Adipocyte (in vitro differentiated cells): ENCODE measurements at regions not wholly inside any gene's neighbourhood (a gene's known extent, or its start where the extent isn't known, plus 50 kb on each side); places are given as distances from the start of the nearest gene placed in this dataset.

Experiments
- DNase-seq: peaks from one replicate; pipeline ENCODE4 v3.0.0-alpha.2; 2015; ENCODE audit warnings: low read depth
- H3K27me3 ChIP-seq: replicated peaks from 2 replicates; pipeline ENCODE4 v1.7.0; 2013; ENCODE audit warnings: mild to moderate bottlenecking, low read length, moderate library complexity; ENCODE audit not compliant: control insufficient read depth, insufficient read depth
- H3K36me3 ChIP-seq: 2 replicates; pipeline ENCODE4 v1.7.0; 2013; ENCODE audit warnings: low read length, mild to moderate bottlenecking, moderate library complexity; ENCODE audit not compliant: control insufficient read depth, insufficient read depth, severe bottlenecking
- H3K4me1 ChIP-seq: 2 replicates; pipeline ENCODE4 v1.7.0; 2013; ENCODE audit warnings: mild to moderate bottlenecking, low read length, moderate library complexity; ENCODE audit not compliant: control insufficient read depth, insufficient read depth
- H3K4me3 ChIP-seq: 2 replicates; pipeline ENCODE4 v1.7.0; 2013; ENCODE audit warnings: mild to moderate bottlenecking, low read length, moderate library complexity
- H3K9ac ChIP-seq: 2 replicates; pipeline ENCODE4 v1.7.0; 2013; ENCODE audit warnings: mild to moderate bottlenecking, low read length, moderate library complexity
- H3K9me3 ChIP-seq: 2 replicates; pipeline ENCODE4 v1.7.0; 2013; ENCODE audit warnings: mild to moderate bottlenecking, low read length, moderate library complexity; ENCODE audit not compliant: control insufficient read depth

DNA sequence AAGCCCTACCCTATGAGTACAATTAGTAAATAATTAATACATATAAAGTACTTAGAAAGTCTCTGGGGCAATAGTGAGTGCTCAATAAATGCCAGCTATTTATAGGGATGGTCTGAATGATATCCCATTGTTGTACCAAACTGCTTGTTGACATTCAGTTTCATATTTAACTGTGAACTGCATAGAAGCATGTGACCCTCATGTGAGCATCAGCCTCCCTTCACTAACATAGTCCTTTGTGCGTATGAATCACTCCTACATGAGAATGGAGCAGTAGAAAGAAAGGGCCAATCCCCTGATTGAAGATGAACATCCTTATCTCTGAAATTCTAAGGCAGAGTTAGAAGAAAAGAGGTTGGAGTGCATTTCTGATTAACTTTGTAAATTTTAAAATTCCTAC lies 68.7 kb upstream of the ATP10A start:
- peaks cover 11% of the 10 kb centered on the region for H3K4me1 ChIP-seq
- H3K27me3 ChIP-seq: no peaks in the 10 kb centered on the region
- no peaks in the 10 kb centered on the region for H3K36me3 ChIP-seq
- DNase-seq: no peak
- H3K4me3 ChIP-seq: no peak overlapping the region
- H3K9me3 ChIP-seq: peaks cover 5% of the 10 kb centered on the region
- H3K9ac ChIP-seq: no peak overlapping the region

- no peak overlapping the region for H3K9ac ChIP-seq
- H3K4me1 ChIP-seq: peaks cover 11% of the 10 kb centered on the region
- no peaks in the 10 kb centered on the region for H3K27me3 ChIP-seq
- no peak for DNase-seq
- peaks cover 5% of the 10 kb centered on the region for H3K9me3 ChIP-seq
- no peak overlapping the region for H3K4me3 ChIP-seq
- no peaks in the 10 kb centered on the region for H3K36me3 ChIP-seq
These were observed 67.8 kb upstream of the ATP10A start for GRCh38 chr15:25930931-25931330.
